Anterior cingulate cortex (tissue), 58 donors: ENCODE measurements at regions not wholly inside any gene's neighbourhood (a gene's known extent, or its start where the extent isn't known, plus 50 kb on each side); places are given as distances from the start of the nearest gene placed in this dataset.

ENCODE experiments used
- DNase-seq, 58 donors: peaks; one replicate each; lab custom pipeline; 2025; lab: John Stamatoyannopoulos, UW

DNA sequence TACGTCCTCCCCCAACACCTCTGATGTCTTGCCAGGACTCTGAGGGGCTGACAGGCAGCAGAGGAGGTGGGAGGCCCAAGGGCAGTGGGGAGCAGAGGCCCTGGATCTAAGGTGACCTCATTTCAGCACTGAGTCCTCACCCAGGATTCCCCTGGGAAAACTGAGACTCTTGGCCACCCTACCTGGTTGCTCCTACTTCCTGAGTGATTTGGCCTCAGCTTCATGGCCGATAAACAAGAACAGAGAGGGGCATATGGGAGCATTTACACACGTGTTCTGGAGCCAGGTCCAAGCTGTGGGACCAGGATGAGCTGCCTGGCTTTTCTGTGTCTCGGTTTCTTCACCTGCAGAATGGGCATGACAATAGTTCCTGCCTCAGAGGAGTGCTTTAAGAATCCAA lies 133.8 kb downstream of the ANKRD60 start:
- DNase-seq: no peak

DNA sequence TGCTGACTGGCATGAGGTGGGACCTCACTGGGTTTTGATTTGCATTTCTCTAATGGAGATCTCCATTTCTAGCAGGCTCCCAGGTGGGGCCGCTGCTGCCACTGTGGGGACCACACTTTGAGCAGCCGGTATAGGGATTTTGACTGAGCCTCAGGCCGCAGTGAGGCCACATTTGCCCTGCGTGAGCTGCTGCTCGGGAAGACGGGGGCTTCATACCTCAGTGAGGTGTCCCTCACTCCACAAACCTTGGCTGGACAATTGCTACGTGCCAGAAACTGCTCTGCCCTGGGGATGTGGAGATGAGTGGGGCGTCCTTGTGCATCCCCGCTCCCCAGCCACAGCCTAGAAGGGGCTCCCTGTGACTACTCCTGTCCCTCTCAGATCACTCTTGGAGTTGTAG lies 134.3 kb downstream of the ANKRD60 start:
- no peak for DNase-seq

DNA sequence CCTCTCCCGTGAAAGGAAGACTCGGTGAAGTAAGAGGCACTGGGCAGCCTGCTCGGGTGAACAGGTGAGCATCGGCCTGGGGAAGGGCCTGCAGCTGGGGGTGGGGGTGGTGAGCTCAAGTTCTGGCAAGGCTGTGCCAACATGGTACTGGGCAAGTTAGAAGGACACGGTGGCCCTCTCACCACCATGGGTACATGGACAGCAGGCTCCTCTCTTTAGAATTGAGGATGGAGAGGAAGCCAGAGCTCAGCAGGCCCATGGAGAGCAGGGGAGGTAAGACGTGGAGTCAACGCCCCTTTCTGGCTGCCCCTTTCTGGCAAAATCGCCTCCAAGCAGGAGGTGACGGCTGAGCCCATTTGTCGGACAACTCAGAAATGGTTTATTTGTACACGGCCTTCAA lies 135.6 kb downstream of the ANKRD60 start:
- DNase-seq: no peak

DNA sequence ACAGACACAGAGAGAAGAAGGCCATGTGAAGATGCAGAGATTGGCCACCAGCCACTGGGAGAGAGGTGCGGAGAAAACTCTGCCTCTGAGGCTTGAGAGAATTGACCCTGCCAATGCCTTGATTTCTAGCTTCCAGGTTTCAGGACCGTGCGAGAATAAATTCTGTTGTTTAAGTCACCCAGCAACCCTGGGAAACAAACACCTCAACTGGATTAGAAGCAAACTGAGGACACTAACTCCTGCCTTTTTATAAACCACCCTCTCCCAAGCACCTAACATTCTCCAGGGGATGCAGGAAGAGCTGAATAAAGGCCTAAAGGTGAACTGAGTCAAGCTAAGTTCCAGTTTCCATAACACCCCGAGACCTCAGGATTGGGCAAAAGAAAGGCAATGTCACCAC lies 136.1 kb downstream of the ANKRD60 start:
- DNase-seq: no peak

GRCh38 chr20:58091810-58092209 lies 136.6 kb downstream of the ANKRD60 start:
- DNase-seq: no peak

GRCh38 chr20:58090161-58090560 lies 138.3 kb downstream of the ANKRD60 start:
- no peak for DNase-seq

DNA sequence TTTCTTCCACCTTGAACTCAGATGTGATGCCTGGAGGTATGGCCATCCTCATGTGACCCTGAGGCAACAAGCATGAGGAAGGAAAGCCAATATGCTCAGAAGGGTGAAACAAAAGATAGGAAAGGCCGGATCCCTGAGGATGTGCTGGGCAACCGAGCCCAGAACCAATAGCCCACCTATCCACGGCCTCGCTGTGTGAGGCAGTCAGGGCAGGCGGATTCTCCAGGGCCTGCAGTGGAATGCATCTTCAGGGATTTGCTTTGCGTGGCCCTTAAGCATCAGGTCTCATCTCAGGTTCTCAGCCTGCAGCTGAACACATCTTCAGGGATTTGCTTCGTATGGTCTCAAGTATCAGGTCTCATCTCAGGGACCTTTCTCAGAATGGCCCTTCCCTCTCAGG lies 139.8 kb downstream of the ANKRD60 start:
- no peak for DNase-seq

GRCh38 chr20:58088105-58088504 lies 140.3 kb downstream of the ANKRD60 start:
- DNase-seq: no peak

DNA sequence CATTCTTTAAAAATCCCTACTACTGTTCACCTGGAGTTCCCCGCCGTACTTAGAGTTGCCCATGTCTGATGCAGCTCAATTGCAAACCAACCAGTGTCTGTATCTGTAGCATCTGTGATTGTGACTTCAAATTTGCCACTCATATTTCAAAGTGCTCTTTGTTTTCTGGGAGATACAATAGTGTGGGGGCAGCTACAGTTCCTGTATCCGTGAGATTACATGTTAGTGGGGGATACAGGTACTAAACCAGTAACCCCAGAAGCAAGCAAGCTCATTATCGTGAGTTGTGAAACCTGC lies 140.9 kb downstream of the ANKRD60 start:
- no peak for DNase-seq

DNA sequence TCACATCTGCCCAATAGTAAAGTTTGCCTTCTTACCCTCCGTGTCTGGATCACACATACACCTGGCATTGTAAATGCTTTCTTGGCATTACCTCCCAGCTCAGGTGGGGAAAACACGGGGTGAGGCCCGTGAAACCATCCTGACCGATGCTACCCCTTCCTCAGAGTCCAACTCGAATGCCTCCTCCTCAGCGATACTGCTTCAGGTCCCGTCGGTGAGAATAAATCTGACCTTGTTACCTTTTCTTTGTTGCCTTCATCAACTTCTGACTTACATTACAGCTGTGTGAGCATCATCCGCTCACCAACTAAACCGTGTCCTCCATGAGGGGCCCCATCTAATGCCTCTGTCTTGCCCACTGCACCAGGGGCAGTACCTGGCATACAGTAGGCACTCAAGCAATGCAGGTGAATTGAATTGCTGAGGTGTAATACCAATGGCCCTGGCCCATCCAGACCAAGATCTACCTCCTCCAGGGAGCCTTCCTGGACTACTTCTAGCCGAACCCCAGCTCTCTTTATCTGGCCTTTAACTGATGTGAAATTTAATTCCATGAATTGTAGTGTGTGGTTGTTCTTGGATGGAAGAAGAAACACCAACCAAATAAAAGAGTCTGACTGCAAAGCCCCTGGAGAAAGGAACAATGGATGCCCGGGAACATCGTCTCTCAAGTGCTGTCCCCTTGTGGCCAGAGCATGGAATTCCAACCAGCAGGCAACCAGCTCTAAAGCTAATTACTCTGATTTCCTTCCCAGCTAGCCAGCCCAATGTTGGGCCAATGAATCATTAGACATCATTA lies 141.5 kb downstream of the ANKRD60 start:
- peak in 18 of 58 donors; percentile 5 to 44 (median 12) for DNase-seq

- no peak for DNase-seq
These were observed 143.5 kb downstream of the ANKRD60 start for GRCh38 chr20:58084966-58085365.

DNA sequence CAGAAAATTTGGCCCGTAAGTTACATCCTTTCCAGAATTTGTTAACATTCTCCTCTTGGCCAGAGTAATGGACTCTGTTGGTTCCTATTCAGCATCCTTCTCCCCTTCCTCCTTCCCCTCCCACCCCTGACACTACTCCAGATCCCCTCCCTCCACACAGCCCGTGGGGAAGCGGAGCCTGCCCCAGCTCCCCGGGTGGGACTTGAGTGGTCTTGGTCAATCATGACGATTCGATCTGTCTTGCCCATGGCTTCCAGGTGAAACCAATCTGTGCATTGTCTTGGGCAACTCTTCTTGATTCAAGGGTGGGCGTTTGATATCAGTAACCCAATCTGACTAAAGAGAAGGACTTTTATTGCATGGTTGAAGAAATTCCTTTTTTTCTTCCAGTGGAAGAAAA lies 143.9 kb downstream of the ANKRD60 start:
- no peak for DNase-seq

GRCh38 chr20:58081846-58082245 lies 146.6 kb downstream of the ANKRD60 start:
- no peak for DNase-seq

- peak in 1 of 58 donors; percentile 3 for DNase-seq
These were observed 149.5 kb downstream of the ANKRD60 start for GRCh38 chr20:58078741-58079522.

DNA sequence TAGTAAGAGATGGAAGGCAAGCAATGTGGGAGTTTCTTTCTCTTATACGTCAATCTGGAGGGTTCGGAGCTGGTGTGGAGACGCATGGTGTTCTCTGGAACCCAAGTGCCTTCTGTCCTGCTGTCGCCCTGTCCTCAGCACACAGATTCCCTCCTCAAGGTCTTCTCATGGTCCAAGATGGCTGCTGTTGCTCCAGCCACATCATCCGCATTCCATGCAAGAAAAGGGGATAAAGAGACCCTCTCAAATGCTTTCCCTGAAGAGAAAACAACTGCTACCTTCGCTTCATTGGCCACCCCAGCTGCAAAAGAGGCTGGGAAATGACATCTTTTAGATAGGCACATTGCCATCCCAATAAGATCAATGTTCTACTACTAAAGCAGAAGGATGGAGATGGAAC lies 151.2 kb downstream of the ANKRD60 start:
- DNase-seq: no peak

GRCh38 chr20:58076405-58076804 lies 152.0 kb downstream of the ANKRD60 start:
- no peak for DNase-seq

DNA sequence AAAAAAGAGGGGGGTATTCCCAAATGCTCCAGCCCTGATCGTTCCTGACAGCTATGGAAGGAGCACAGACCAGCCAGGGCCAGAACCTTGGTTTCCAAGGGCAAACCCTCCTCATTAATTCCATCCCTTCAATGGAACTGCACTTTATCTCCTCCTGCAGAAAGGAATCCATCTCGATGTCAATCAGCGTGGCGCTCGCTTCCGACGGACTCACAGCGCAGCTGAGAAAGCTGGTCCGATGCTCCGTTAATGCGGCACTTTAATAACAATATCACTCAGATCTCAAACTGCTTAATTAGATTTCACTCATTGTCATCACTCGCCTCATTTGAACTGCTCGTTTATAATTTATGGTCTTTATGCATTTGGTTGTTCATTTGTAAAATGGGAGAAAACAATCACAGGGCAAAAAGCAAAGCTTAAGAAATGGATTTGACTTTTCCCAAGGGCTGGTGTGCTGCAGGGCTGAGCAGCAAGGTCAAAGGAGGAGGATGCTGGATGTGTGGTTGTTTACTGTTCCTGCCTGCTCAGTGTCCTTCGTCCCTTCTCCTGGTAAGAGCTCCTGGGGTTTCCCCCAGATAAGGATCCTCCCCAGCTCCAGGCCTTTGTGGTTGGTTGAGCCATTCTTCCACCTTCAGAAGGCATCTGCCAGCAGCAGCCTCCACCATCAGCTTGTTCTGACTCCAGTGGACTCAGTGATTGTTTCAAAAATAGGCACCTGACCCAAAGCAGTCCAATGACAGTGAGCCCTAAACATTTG lies 152.7 kb downstream of the ANKRD60 start:
- DNase-seq: no peak

- no peak for DNase-seq
These were observed 154.3 kb downstream of the ANKRD60 start for GRCh38 chr20:58073945-58074856.

DNA sequence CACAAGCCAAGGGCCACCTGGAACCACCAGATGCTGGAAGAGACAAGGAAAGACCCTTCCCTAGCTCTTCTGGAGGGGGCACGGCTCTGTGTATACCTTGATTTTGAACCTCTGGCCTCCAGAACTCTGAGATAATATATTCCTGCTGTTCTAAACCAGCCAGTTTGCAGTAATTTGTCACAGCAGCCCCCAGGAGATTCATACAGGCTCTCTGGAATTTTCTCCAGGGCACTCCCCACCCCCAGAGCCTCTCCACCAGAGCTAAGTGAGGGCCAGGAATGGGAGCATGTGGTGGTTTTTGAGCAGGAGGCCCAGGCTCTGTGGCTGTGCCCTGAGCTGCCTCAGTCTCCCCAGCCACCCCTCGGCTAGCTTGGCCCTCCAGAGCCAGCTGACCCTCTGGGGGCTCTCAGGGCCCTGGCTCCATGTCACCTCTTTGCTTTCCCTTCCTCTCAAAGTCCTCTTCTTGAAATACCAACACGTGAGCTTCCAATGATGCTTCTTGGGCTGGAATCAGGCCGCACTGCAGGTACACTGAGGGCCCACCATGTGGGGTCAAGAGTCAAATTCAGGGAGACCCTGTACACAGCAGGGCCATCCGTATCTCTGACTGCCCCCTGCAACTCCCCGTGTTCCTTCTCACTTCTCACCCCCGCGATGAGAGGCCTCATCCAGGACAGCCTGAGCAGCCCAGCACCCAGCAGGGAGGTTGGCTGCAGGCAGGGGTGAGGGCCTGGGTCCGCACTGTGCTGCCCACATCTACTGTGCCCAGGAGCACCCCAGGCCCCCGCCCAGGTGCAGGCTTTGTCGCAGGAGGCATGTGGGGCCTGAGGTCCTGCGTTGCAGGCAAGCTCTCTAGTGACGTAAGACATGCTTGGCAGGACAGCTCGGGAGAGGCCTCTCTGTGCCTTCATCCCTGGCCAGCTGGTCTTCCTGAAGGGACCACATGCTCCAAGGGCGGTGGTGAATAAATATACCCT lies 155.5 kb downstream of the ANKRD60 start:
- DNase-seq: no peak
